ENCODE measurements at regions not wholly inside any gene's neighbourhood (a gene's known extent, or its start where the extent isn't known, plus 50 kb on each side); places are given as distances from the start of the nearest gene placed in this dataset.
A peak's percentile ranks its signal among the peaks of the same experiment; 100 is the strongest.

DNA sequence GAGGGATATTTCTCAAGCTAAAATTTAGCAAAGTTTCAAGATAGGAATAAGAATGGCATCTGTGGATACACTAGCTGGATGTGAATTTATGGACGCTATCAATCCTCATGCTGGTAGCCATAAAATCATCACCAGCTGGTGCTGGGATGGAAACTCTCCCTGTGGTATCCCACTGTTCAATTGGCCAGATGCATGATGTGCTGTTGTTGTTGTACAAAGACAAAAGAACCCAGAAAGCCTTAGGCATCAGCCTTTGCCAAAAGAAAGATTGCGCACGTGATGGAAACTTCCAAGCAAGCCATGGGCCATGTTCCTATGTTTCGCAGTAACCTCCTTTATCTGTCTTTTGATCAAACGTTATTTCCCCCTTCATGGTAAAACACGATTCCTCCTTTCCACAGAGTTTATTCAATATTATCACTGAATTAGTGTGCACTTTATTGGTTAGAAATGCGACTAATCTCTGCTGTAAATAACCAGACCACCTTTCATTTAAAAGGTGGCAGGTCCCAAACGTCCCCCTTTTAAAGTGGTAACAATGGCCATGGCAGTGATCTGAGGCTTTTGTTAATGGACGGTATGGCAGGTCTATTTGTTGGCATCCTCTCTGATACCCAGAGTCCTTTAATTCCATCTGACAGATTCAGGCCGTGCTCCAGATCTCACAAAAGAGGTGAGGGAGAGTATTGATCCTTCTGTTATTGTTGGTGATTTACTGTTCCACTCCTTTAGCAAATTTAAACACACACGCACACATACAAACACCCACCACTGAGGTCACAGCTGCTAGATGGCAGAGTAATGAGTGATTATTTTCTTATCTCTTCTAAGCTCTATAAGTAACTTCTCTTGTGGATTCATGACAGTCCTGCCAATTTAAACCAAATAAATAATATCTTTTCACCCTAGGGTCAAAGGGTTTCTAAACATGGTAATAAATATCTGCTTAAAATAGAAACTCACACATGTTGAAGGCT lies 291.2 kb upstream of the KCNMB2 start:
- no peak for DNase-seq

DNA sequence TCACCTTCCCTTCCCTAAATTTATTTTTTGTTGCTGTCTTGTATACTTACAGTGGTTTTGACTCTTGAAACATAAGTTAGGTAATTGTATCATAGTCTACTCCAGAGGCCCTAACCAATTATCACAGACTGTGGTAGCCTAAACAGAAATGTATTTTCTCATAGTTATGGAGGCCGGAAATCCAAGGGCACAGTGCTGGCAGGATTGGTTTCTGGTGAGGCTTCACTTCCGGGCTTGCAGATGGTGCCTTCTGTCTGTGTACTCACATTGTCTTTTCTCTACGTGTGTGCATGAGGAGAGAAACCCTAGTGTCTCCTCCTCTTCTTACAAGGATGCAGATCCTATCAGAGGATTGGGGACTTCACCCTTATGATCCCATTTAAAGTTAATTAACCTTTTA lies 290.2 kb upstream of the KCNMB2 start:
- no peak for DNase-seq

DNA sequence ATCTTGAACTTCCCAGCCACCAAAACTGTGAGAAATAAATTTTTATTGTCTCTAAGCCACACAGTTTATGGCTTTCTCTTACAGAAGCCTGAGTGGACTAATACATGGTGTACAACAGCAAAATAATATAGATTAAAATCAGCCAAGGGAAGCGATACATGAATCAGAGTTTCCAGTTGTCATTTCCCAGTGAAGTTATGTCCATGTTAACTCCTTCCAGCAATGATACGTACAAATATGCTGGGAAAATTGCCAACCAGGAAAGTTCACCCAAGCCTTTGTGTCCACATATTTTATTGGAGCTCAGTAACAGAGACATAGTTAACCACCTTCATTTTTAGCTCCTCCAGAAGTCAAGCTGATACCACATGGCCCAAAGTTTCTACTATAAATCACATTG lies 280.9 kb upstream of the KCNMB2 start:
- no peak for DNase-seq

- no peak for DNase-seq
Observed at GRCh38 chr3:178257491-178257890, 278.7 kb upstream of the KCNMB2 start.

- DNase-seq: no peak
Observed at GRCh38 chr3:178258121-178258520, 278.1 kb upstream of the KCNMB2 start.

DNA sequence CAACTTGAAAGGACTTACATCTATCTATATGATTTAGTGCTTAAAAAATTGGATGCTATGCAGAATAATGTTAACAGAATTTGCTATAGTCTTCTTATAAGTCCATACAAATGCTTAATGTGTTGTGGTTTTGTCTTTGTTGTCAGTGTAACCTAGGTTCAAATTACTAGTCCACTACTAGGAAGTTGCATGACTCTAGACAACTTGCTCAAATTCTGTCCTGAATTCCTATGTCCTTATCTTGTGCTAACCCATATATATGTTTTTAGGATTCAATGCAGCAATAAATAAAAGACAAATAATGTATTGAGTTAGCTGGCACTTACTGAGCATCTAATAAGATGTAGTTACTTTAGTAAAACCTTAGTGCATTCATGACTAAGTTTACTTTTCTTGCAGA lies 276.5 kb upstream of the KCNMB2 start:
- DNase-seq: no peak

DNA sequence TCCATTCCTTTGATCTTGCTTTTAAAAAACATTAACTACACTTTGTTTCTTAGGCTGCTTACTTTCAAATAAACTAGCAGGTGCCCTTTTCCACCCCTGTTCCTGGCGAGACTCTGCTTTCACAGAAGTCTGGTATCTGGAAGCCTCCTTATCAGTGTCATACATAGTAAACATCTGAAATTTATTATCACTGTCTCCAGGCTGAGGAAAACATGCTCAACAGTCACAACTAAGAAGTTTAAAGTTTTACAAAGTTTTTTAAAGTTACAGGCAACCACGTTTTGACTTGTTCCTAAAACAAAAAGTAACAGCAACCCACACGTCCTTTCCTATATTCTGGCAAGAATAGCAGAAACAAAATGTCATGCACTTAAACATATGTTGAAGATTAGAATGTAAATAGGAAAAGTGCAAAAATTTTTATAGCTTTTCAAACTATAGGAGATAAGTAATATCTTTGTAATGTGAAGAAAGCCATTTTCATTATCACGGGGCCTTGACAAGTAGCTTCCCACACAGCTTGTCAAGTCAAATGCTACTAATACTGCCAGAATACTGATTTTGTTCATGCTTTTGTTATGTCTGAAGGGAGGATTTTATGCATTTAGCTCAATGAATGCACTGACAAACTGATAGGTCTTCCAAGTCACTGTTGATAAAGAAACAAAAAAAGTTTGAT lies 275.2 kb upstream of the KCNMB2 start:
- DNase-seq: no peak

DNA sequence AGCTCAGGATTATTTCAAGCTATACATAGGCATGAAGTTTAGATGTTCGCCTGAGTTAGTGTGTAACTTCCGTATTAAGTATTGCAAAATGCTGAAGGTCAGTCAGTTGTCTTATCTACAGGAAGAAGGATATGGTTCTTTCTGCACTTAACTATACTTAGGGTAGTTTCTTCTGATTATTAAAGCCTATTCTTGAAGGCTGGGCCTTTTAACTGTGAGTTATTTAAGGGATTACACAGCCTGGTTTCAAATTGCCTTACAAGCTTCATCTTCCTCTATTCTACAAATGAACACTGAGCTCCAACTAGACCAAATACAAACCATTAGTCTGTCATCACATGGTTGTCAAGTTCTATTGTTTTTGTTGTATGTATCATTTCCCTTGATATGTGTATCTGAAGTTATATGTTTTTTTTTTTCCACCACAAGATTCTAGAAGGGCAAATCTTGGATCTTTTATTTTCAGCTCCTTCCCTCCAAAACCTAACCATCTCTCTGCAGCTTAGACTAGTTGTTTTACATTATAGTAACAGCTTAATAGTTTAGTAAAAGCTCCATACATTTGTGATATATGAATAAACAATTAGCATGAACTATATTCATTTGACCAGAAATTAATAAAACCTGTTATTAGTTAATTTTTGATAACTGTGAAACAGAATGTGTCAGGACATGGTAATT lies 272.9 kb upstream of the KCNMB2 start:
- DNase-seq: no peak

GRCh38 chr3:178267158-178267844 lies 268.9 kb upstream of the KCNMB2 start:
- no peak for DNase-seq

DNA sequence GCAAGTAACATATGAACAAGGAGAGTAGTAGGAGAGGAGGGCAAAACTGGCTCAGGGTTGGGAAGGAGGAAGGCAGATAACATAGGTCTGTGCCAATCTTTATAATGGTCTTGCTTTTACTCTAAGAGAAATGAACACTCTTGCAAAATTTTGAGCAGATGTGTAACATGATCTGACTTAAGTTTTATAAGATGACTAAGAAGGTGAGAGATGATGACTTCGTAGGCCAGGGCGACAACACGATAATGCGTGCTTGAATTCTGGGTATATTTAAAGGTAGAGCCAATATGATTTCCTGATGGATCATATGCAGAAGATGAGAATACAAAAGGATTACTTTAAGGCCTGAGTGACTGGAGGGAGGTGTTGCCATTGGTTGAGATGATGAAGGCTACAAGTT lies 265.4 kb upstream of the KCNMB2 start:
- DNase-seq: no peak

DNA sequence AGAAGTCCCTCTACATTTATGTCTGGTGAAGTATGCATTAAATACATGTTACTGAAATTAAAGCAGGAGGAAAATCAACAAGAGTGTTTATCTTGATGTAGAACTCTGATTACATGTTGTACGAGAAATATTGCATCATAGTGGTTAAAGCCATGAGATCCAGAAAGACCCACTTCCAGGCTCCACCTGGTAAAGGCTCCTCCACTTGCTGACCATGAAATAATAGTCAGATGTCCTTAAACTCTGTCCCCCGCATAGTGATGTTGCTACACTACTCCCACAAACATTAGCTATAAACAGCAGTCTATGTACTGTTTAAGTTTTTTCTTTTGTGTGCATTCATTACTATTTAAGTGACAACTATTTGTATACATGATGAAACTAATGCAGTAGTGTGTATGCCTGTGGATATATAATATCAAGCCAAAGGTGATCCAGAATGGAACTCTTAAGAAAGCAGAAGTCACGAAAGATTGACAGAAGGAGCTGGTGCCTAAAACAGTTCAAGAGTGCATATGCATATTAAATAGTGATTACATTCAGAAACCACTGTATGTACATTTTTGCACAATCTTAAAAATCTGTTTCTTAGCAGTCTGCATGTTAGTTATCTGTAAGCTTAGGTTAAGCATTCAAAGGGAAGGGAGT lies 264.4 kb upstream of the KCNMB2 start:
- no peak for DNase-seq

GRCh38 chr3:178272841-178273240 lies 263.4 kb upstream of the KCNMB2 start:
- no peak for DNase-seq

- no peak for DNase-seq
Observed at GRCh38 chr3:178274711-178275110, 261.5 kb upstream of the KCNMB2 start.

DNA sequence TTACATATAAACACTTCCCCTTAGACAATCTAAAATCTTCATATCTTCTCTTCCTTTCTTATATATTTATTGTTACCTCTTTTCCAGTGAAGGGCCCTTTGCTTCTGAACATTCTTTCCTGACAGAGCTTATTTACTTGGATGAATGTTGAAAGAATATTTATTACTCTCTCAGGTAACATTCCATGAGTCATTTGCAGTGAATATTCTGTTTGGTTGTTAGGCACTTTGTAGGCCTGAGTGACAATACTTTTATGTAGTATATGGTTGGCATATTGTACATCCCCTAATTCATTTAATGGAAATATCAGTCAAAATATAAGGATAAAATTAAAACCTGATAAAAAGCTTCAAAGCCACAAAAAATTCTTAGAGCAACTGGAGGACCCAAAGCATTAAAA lies 260.9 kb upstream of the KCNMB2 start:
- no peak for DNase-seq

GRCh38 chr3:178275793-178276192 lies 260.4 kb upstream of the KCNMB2 start:
- no peak for DNase-seq

DNA sequence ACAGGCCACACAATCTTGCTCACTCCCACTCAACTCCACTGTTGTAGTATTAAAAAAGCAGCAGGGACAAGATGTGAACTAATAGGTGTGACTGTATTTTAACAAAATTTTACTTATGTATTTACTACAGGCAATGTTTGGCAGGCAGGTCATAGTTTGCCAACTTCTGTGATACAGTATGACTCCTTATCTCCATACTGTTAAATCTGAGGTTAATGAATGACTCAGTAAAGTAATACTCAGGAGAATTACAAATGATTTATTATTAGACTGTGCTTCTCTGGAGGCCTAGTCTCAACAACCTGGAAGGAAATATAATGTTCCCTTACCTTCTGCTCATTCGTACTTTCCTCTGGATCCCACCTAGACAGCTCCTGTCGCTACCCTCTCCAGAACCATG lies 258.6 kb upstream of the KCNMB2 start:
- no peak for DNase-seq

- DNase-seq: no peak
Observed at GRCh38 chr3:178283561-178283960, 252.7 kb upstream of the KCNMB2 start.

DNA sequence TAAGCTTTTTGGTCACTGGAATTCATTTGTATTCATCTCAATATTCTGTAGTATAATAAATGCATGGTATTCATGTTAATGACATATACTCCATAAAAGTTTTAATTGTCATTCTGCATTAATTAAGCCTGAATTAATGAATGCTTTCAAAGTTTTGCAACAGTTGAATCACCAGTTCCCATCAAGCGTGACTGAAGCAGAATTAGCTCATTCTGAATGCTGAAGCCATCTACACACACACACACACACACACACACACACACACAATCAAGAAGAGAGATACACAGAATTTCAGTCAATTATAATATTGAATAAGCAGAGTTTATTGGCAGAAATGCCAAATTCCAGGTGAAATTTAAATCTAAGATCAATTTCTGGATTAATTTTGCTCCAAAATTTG lies 252.1 kb upstream of the KCNMB2 start:
- DNase-seq: no peak

DNA sequence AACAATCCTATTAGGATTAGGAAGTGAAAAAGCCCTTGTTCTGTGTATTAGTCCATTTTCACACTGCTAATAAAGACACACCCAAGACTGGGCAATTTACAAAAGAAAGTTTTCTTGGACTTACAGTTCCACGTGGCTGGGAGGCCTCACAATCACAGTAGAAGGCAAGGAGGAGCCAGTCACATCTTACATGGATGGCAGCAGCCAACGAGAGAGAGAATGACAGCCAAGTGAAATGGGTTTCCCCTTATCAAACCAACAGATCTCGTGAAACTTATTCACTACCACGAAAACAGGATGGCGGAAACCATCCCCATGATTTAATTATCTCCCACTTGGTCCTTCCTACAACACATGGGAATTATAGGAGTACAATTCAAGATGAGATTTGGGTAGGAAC lies 248.2 kb upstream of the KCNMB2 start:
- DNase-seq: no peak

DNA sequence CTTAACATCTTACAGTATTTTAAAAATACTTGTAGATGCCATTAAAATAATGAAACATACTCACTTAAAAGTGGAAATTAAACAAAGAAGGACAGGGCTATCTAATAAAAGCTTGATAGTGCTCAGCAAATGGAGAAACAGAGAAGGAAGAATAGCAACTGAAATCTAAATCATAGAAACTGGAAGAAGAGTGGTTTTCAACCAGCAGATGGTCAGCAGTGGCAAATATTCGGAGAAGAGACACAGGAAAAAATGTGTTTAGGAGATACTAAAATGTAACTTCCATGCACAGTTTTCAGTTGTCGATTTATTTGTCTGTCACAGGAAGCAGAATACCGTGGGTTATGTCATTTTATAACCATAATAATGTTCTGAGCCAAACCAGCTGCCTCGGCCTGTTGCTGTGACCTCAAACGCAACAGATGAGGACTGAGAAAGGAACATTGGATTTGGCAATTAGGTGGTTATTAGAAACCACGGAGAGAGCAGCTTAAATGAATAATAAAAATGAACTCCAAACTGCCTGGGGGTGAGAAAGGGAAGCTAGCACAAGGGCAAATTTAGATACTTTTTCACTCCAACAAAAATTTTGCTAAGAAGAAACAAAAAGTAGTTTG lies 246.6 kb upstream of the KCNMB2 start:
- DNase-seq: no peak

DNA sequence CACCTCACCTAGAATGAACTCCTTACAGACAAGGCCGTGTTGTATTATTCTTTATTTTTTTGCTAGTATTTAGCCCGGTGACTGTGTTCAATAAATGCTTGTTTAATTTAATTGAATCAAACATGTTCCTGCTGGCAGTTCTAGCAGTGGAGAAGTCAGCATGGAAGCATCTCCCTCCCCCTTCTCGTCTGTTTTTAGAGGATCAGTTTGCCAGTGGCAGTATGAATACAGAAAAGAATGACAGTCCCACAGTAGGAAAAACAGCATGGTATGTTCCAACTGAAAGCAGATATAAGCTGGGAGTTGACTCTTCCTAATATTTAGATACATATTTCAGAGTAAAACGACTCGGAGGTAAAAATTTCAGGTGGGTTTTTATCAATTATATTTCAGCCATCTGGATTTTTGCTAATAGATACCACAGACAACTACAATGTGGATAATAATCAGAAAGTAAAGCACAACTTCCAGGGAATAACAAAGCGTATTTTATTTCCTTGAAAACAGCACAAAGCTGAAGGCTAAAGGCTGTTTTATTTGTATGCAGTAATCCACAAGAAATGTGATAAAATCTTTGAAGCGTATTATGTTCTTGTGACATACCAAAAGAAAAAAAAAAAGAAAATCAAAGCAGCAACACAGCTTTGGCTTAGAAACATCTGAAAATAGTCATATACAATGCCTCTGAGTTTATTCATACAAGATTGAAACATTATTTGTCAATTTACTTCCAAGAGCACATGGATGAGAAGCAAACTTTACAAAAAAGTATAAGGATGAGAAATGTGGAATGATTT lies 244.5 kb upstream of the KCNMB2 start:
- peak; percentile 7 to 44 for DNase-seq
